ENCODE measurements at regions not wholly inside any gene's neighbourhood (a gene's known extent, or its start where the extent isn't known, plus 50 kb on each side); places are given as distances from the start of the nearest gene placed in this dataset.

GRCh38 chr14:44112774-44113460 is 394.2 kb downstream of the FSCB start:
- TF ChIP-seq CTCF (IDR thresholded peaks at IDR 0.05) (no peak), POLR2A (IDR thresholded peaks at IDR 0.05) (no peak), POLR2AphosphoS5 (IDR thresholded peaks at IDR 0.05) (no peak), EP300 (IDR thresholded peaks at IDR 0.05; ENCODE audit: low read depth) (no peak)
- in situ Hi-C loops (cut with MboI; ENCODE audit: low pct_ligation_motif_present in 1 of 4, low pct_unique_long_range_greater_than_20kb in 1 of 4, low sequenced_read_pairs in 3 of 4): no loop called here
- no peaks in the 10 kb centered on the region for H3K9me3 ChIP-seq
- H3K4me1 ChIP-seq: no peaks in the 10 kb centered on the region
- H3K4me3 ChIP-seq: no peak overlapping the region
- H3K27me3 ChIP-seq: no peaks in the 10 kb centered on the region
- no peak for DNase-seq
- H3K27ac ChIP-seq: no peak overlapping the region
- intact Hi-C loops (cut with DNase I; ENCODE audit: low total_unique reads): no loop called here
- H3K36me3 ChIP-seq: no peaks in the 10 kb centered on the region

- Histone ChIP-seq H3K4me3 (no peak overlapping the region), H3K9me3 (no peaks in the 10 kb centered on the region), H3K4me1 (no peaks in the 10 kb centered on the region), H3K27me3 (no peaks in the 10 kb centered on the region), H3K36me3 (no peaks in the 10 kb centered on the region), H3K27ac (no peak overlapping the region)
- no peak for DNase-seq
- TF ChIP-seq POLR2A (IDR thresholded peaks at IDR 0.05) (no peak), EP300 (IDR thresholded peaks at IDR 0.05; ENCODE audit: low read depth) (no peak), CTCF (IDR thresholded peaks at IDR 0.05) (no peak), POLR2AphosphoS5 (IDR thresholded peaks at IDR 0.05) (no peak)
- intact Hi-C loops (cut with DNase I; ENCODE audit: low total_unique reads) (no loop called here), in situ Hi-C loops (cut with MboI; ENCODE audit: low pct_ligation_motif_present in 1 of 4, low pct_unique_long_range_greater_than_20kb in 1 of 4, low sequenced_read_pairs in 3 of 4) (no loop called here)
- 84 to 97% methylated on average over 1 of the region's 1 CpG for WGBS, 2 donors (ENCODE audit: low coverage in 1 of 2)
Measured at GRCh38 chr14:44109036-44109435, 398.0 kb downstream of the FSCB start.

GRCh38 chr14:44108601-44109000 is 398.5 kb downstream of the FSCB start:
- no peak for TF ChIP-seq POLR2A (IDR thresholded peaks at IDR 0.05)
- intact Hi-C loops (cut with DNase I; ENCODE audit: low total_unique reads) (no loop called here), in situ Hi-C loops (cut with MboI; ENCODE audit: low pct_ligation_motif_present in 1 of 4, low pct_unique_long_range_greater_than_20kb in 1 of 4, low sequenced_read_pairs in 3 of 4) (no loop called here)
- no peaks in the 10 kb centered on the region for H3K9me3 ChIP-seq
- H3K4me1 ChIP-seq: no peaks in the 10 kb centered on the region
- H3K27me3 ChIP-seq: no peaks in the 10 kb centered on the region
- no peak for DNase-seq
- H3K27ac ChIP-seq: no peak overlapping the region
- H3K4me3 ChIP-seq: no peak overlapping the region
- no peaks in the 10 kb centered on the region for H3K36me3 ChIP-seq
- WGBS, 2 donors (ENCODE audit: low coverage in 1 of 2): 96% methylated on average over 1 of the region's 1 CpG; no CpG with 5 or more reads in 1 of the 2 donors

- H3K36me3 ChIP-seq: no peaks in the 10 kb centered on the region
- no peaks in the 10 kb centered on the region for H3K27me3 ChIP-seq
- intact Hi-C loops (cut with DNase I; ENCODE audit: low total_unique reads): no loop called here
- no peak overlapping the region for H3K4me3 ChIP-seq
- H3K9me3 ChIP-seq: no peaks in the 10 kb centered on the region
- TF ChIP-seq EP300 (IDR thresholded peaks at IDR 0.05; ENCODE audit: low read depth) (no peak), CTCF (IDR thresholded peaks at IDR 0.05) (no peak), POLR2A (IDR thresholded peaks at IDR 0.05) (no peak), POLR2AphosphoS5 (IDR thresholded peaks at IDR 0.05) (no peak)
- no peak overlapping the region for H3K27ac ChIP-seq
- in situ Hi-C loops (cut with MboI; ENCODE audit: low pct_ligation_motif_present in 1 of 4, low pct_unique_long_range_greater_than_20kb in 1 of 4, low sequenced_read_pairs in 3 of 4): no loop called here
- no peaks in the 10 kb centered on the region for H3K4me1 ChIP-seq
- 56 to 89% methylated on average over 1 of the region's 1 CpG for WGBS, 2 donors (ENCODE audit: low coverage in 1 of 2)
- DNase-seq: no peak
Measured at GRCh38 chr14:44107156-44107555, 399.9 kb downstream of the FSCB start.
